ENCODE measurements at regions not wholly inside any gene's neighbourhood (a gene's known extent, or its start where the extent isn't known, plus 50 kb on each side); places are given as distances from the start of the nearest gene placed in this dataset.

GRCh38 chr1:39154553-39155421 is 49.7 kb upstream of the MACF1 start:
- WGBS, 4 donors = 46 to 52% (median 50%) methylated on average over 6 of the region's 6 CpGs
- Histone ChIP-seq H3K4me3 (no peak overlapping the region), H3K27me3 (no peaks in the 10 kb centered on the region), H3K36me3 (no peaks in the 10 kb centered on the region), H3K4me1 (peaks cover 0 to 82% (median 65%) of the 10 kb centered on the region in 12 donors), H3K27ac (peak overlapping the region in 10 of 12 donors; percentile 6 to 74 (median 30)), H3K9me3 (no peaks in the 10 kb centered on the region)
- intact Hi-C loops (cut with DNase I) = no loop called here
- ATAC-seq (peak; percentile 73 to 91 (median 90)), DNase-seq (peak in 4 of 5 donors; percentile 40 to 59 (median 46))
- TF ChIP-seq, protein P1, sequence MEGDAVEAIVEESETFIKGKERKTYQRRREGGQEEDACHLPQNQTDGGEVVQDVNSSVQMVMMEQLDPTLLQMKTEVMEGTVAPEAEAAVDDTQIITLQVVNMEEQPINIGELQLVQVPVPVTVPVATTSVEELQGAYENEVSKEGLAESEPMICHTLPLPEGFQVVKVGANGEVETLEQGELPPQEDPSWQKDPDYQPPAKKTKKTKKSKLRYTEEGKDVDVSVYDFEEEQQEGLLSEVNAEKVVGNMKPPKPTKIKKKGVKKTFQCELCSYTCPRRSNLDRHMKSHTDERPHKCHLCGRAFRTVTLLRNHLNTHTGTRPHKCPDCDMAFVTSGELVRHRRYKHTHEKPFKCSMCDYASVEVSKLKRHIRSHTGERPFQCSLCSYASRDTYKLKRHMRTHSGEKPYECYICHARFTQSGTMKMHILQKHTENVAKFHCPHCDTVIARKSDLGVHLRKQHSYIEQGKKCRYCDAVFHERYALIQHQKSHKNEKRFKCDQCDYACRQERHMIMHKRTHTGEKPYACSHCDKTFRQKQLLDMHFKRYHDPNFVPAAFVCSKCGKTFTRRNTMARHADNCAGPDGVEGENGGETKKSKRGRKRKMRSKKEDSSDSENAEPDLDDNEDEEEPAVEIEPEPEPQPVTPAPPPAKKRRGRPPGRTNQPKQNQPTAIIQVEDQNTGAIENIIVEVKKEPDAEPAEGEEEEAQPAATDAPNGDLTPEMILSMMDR (IDR thresholded peaks at IDR 0.05) = no peak
- no peak for TF ChIP-seq POLR2A (IDR thresholded peaks at IDR 0.05)
